NT2/D1 (cell line): ENCODE measurements at regions not wholly inside any gene's neighbourhood (a gene's known extent, or its start where the extent isn't known, plus 50 kb on each side); places are given as distances from the start of the nearest gene placed in this dataset.

Source experiments
- DNase-seq: peaks from one replicate; pipeline ENCODE4 v3.0.0-alpha.2; 2011; ENCODE audit warnings: low read depth, low spot score
- H3K27me3 ChIP-seq: 2 replicates; pipeline ENCODE4 v1.6.0; 2011; ENCODE audit warnings: mild to moderate bottlenecking; ENCODE audit not compliant: insufficient read length, insufficient read depth
- H3K36me3 ChIP-seq: 2 replicates; pipeline ENCODE4 v1.6.1; 2011; ENCODE audit warnings: mild to moderate bottlenecking, low read length, mixed read lengths; ENCODE audit not compliant: insufficient read depth, insufficient read length
- H3K4me1 ChIP-seq: 2 replicates; pipeline ENCODE4 v1.5.1; 2011; ENCODE audit not compliant: insufficient read depth, insufficient read length
- H3K4me3 ChIP-seq: 2 replicates; pipeline ENCODE4 v1.5.1; 2011; ENCODE audit warnings: low read depth; ENCODE audit not compliant: insufficient read length
- H3K9ac ChIP-seq: 2 replicates; pipeline ENCODE4 v1.6.0; 2011; ENCODE audit warnings: low read depth; ENCODE audit not compliant: insufficient read length
- H3K9me3 ChIP-seq: 2 replicates; pipeline ENCODE4 v1.5.1; 2011; ENCODE audit warnings: mild to moderate bottlenecking, low read length; ENCODE audit not compliant: insufficient read depth
- SUZ12 ChIP-seq: IDR thresholded peaks from 2 replicates; pipeline ENCODE4 v1.6.1; 2011; ENCODE audit not compliant: insufficient read length, insufficient read depth; ENCODE audit errors: extremely low read depth
- YY1 ChIP-seq: IDR thresholded peaks from 2 replicates; pipeline ENCODE4 v1.6.1; 2011; ENCODE audit not compliant: insufficient read length, insufficient read depth
- ZNF274 ChIP-seq: IDR thresholded peaks from 2 replicates; pipeline ENCODE4 v1.6.1; 2011; ENCODE audit warnings: mild to moderate bottlenecking, low read depth, low read length

GRCh38 chr2:184534986-184535385 is 63.3 kb upstream of the ZNF804A start:
- no peak for DNase-seq
- Histone ChIP-seq H3K36me3 (no peaks in the 10 kb centered on the region), H3K9me3 (no peaks in the 10 kb centered on the region; the same call in 1 of the 2 replicates), H3K4me3 (no peak overlapping the region), H3K4me1 (no peaks in the 10 kb centered on the region), H3K9ac (no peak overlapping the region), H3K27me3 (no peaks in the 10 kb centered on the region)
- TF ChIP-seq YY1: no peak
- TF ChIP-seq ZNF274: no peak
- no peak for TF ChIP-seq SUZ12

- Histone ChIP-seq H3K36me3 (no peaks in the 10 kb centered on the region), H3K9ac (no peak overlapping the region), H3K9me3 (no peaks in the 10 kb centered on the region), H3K4me3 (no peak overlapping the region), H3K27me3 (no peaks in the 10 kb centered on the region), H3K4me1 (no peaks in the 10 kb centered on the region)
- DNase-seq: no peak
- TF ChIP-seq ZNF274 (no peak), YY1 (no peak), SUZ12 (no peak)
These were observed 58.0 kb upstream of the ZNF804A start for GRCh38 chr2:184540246-184540789.

- H3K4me3 ChIP-seq: no peak overlapping the region
- no peaks in the 10 kb centered on the region for H3K27me3 ChIP-seq
- TF ChIP-seq ZNF274 (no peak), SUZ12 (no peak), YY1 (no peak)
- no peaks in the 10 kb centered on the region for H3K36me3 ChIP-seq
- no peaks in the 10 kb centered on the region for H3K4me1 ChIP-seq
- DNase-seq: no peak
- no peak overlapping the region for H3K9ac ChIP-seq
- H3K9me3 ChIP-seq: no peaks in the 10 kb centered on the region
These were observed 56.7 kb upstream of the ZNF804A start for GRCh38 chr2:184541591-184541990.

GRCh38 chr2:184543832-184544231 is 54.5 kb upstream of the ZNF804A start:
- DNase-seq: no peak
- H3K4me3 ChIP-seq: no peak overlapping the region
- H3K4me1 ChIP-seq: no peaks in the 10 kb centered on the region
- no peaks in the 10 kb centered on the region for H3K36me3 ChIP-seq
- H3K9me3 ChIP-seq: peaks cover under 1% of the 10 kb centered on the region; the same call in 1 of the 2 replicates
- no peak overlapping the region for H3K9ac ChIP-seq
- TF ChIP-seq YY1: no peak
- TF ChIP-seq ZNF274: no peak
- TF ChIP-seq SUZ12: no peak
- no peaks in the 10 kb centered on the region for H3K27me3 ChIP-seq
